ENCODE measurements at regions not wholly inside any gene's neighbourhood (a gene's known extent, or its start where the extent isn't known, plus 50 kb on each side); places are given as distances from the start of the nearest gene placed in this dataset.
A peak's percentile ranks its signal among the peaks of the same experiment; 100 is the strongest.

DNA sequence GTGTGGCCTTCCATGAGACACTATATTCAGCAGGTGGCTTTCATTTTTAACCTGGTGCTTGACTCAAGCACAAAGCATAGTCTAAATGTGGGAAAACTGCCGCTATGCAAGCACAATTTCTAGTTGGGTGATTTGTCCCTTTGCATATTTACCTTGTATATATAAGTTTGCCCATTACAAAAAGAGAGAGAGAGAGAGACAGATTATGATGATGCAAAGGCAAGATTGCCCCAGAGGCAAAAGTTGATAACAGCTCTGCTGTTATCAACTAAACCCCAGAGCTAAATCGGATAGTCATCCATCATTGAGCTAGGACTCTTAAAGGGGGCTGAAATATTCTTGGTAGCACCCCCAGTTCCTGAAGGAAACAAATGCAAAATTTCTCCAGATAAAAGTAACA is 141.5 kb downstream of the AQP9 start:
- TF ChIP-seq, protein P1, sequence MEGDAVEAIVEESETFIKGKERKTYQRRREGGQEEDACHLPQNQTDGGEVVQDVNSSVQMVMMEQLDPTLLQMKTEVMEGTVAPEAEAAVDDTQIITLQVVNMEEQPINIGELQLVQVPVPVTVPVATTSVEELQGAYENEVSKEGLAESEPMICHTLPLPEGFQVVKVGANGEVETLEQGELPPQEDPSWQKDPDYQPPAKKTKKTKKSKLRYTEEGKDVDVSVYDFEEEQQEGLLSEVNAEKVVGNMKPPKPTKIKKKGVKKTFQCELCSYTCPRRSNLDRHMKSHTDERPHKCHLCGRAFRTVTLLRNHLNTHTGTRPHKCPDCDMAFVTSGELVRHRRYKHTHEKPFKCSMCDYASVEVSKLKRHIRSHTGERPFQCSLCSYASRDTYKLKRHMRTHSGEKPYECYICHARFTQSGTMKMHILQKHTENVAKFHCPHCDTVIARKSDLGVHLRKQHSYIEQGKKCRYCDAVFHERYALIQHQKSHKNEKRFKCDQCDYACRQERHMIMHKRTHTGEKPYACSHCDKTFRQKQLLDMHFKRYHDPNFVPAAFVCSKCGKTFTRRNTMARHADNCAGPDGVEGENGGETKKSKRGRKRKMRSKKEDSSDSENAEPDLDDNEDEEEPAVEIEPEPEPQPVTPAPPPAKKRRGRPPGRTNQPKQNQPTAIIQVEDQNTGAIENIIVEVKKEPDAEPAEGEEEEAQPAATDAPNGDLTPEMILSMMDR (IDR thresholded peaks at IDR 0.05; ENCODE audit: low read depth, low read length, missing input control), result no peak
- TF ChIP-seq EGR1 (IDR thresholded peaks at IDR 0.05; ENCODE audit: low read depth in 2 of 2) (no peak), TAF1 (conservative IDR thresholded peaks at IDR 0.05) (no peak), RAD21 (IDR thresholded peaks at IDR 0.05) (peak in 1 of 2 donors; percentile 34), YY1 (IDR thresholded peaks at IDR 0.05) (peak; percentile 48), JUND (IDR thresholded peaks at IDR 0.05) (peak in 1 of 2 donors; percentile 20)
- TF ChIP-seq, protein P2, sequence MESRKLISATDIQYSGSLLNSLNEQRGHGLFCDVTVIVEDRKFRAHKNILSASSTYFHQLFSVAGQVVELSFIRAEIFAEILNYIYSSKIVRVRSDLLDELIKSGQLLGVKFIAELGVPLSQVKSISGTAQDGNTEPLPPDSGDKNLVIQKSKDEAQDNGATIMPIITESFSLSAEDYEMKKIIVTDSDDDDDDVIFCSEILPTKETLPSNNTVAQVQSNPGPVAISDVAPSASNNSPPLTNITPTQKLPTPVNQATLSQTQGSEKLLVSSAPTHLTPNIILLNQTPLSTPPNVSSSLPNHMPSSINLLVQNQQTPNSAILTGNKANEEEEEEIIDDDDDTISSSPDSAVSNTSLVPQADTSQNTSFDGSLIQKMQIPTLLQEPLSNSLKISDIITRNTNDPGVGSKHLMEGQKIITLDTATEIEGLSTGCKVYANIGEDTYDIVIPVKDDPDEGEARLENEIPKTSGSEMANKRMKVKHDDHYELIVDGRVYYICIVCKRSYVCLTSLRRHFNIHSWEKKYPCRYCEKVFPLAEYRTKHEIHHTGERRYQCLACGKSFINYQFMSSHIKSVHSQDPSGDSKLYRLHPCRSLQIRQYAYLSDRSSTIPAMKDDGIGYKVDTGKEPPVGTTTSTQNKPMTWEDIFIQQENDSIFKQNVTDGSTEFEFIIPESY (IDR thresholded peaks at IDR 0.05), result peak; percentile 26
- TF ChIP-seq, protein P3, sequence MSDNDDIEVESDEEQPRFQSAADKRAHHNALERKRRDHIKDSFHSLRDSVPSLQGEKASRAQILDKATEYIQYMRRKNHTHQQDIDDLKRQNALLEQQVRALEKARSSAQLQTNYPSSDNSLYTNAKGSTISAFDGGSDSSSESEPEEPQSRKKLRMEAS (IDR thresholded peaks at IDR 0.05), result peak; percentile 58
- TF ChIP-seq, protein P4, sequence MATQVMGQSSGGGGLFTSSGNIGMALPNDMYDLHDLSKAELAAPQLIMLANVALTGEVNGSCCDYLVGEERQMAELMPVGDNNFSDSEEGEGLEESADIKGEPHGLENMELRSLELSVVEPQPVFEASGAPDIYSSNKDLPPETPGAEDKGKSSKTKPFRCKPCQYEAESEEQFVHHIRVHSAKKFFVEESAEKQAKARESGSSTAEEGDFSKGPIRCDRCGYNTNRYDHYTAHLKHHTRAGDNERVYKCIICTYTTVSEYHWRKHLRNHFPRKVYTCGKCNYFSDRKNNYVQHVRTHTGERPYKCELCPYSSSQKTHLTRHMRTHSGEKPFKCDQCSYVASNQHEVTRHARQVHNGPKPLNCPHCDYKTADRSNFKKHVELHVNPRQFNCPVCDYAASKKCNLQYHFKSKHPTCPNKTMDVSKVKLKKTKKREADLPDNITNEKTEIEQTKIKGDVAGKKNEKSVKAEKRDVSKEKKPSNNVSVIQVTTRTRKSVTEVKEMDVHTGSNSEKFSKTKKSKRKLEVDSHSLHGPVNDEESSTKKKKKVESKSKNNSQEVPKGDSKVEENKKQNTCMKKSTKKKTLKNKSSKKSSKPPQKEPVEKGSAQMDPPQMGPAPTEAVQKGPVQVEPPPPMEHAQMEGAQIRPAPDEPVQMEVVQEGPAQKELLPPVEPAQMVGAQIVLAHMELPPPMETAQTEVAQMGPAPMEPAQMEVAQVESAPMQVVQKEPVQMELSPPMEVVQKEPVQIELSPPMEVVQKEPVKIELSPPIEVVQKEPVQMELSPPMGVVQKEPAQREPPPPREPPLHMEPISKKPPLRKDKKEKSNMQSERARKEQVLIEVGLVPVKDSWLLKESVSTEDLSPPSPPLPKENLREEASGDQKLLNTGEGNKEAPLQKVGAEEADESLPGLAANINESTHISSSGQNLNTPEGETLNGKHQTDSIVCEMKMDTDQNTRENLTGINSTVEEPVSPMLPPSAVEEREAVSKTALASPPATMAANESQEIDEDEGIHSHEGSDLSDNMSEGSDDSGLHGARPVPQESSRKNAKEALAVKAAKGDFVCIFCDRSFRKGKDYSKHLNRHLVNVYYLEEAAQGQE (IDR thresholded peaks at IDR 0.05), result peak; percentile 40

Data from liver (tissue), 3 donors.